Effector memory CD8-positive, alpha-beta T cell (primary cell): ENCODE measurements at regions not wholly inside any gene's neighbourhood (a gene's known extent, or its start where the extent isn't known, plus 50 kb on each side); places are given as distances from the start of the nearest gene placed in this dataset.
"Not testable (repeated sequence)": the region's sequence is repeated elsewhere in the genome, so short reads cannot be mapped to it uniquely, and the experiment has no call there.

Source experiments
- ATAC-seq: fragments of 150-1000 bp; cut with Tn5 transposase; replicated peaks from 2 replicates; pipeline ENCODE4 v1.10.0; 2021; ENCODE audit warnings: mild to moderate bottlenecking, moderate library complexity
- DNase-seq, 3 experiments: peaks; one replicate each; pipeline ENCODE4 v3.0.0; 2021
- H3K27ac Mint-ChIP-seq, 2 donors: one replicate each; pipeline ENCODE4 v1.8.0; 2022; ENCODE audit warnings: mild to moderate bottlenecking in 2 of 2, mixed read lengths in 2 of 2, moderate library complexity in 2 of 2
- H3K27me3 Mint-ChIP-seq, 2 donors: one replicate each; pipeline ENCODE4 v1.8.0; 2022; ENCODE audit warnings: mixed read lengths in 2 of 2
- H3K36me3 Mint-ChIP-seq: one replicate; pipeline ENCODE4 v1.8.0; 2022; ENCODE audit warnings: mild to moderate bottlenecking, moderate library complexity, mixed read lengths; ENCODE audit not compliant: insufficient read depth
- H3K4me1 Mint-ChIP-seq, 2 donors: one replicate each; pipeline ENCODE4 v1.8.0; 2022; ENCODE audit warnings: low read depth in 2 of 2, mixed read lengths in 2 of 2
- H3K4me3 Mint-ChIP-seq, 2 donors: one replicate each; pipeline ENCODE4 v1.8.0; 2022; ENCODE audit warnings: mild to moderate bottlenecking in 2 of 2, mixed read lengths in 2 of 2, moderate library complexity in 2 of 2
- H3K9me3 Mint-ChIP-seq, 2 donors: one replicate each; pipeline ENCODE4 v1.8.0; 2022; ENCODE audit warnings: mixed read lengths in 2 of 2

DNA sequence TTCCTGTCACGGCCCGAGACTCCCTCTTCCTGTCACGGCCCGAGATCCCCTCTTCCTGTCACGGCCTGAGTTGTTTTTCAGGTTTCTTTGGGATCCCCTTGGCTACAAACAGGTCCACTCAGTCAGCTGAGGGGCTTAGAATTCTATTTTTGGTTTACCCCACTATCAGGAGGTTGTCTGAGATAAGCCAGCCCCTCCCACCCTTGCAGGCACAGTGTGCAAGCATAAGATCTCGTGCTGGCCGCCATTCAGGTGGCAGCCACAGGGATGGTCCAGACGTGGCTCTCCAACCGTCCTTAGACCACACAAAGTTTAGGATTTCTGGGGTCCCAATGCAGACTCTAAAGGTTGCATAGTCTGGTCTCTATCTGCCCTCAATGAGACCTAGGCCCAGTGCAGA, 186.0 kb upstream of the PLCXD1 start:
- peak in 1 of 3 experiments; percentile 2 for DNase-seq

More for the DNA sequence above, 186.0 kb upstream of the PLCXD1 start:
- not testable (repeated sequence) for H3K9me3 Mint-ChIP-seq, H3K4me1 Mint-ChIP-seq, H3K4me3 Mint-ChIP-seq, H3K27me3 Mint-ChIP-seq, ATAC-seq, H3K36me3 Mint-ChIP-seq
- peak overlapping the region; percentile 51 to 90 for H3K27ac Mint-ChIP-seq
